GM18526 (cell line): ENCODE measurements at regions not wholly inside any gene's neighbourhood (a gene's known extent, or its start where the extent isn't known, plus 50 kb on each side); places are given as distances from the start of the nearest gene placed in this dataset.

Experiments
- POLR2A ChIP-seq: IDR thresholded peaks from 3 replicates; pipeline ENCODE4 v1.6.1; 2011; ENCODE audit not compliant: insufficient read length; ENCODE audit errors: extremely low read depth

- no peak for TF ChIP-seq POLR2A
Measured at GRCh38 chr6:105886814-105887544, 199.2 kb upstream of the PRDM1 start.

- no peak for TF ChIP-seq POLR2A
Measured at GRCh38 chr6:105886066-105886813, 199.9 kb upstream of the PRDM1 start.

- TF ChIP-seq POLR2A: no peak
Measured at GRCh38 chr6:105884426-105884825, 201.7 kb upstream of the PRDM1 start.

GRCh38 chr6:105884011-105884410 lies 202.1 kb upstream of the PRDM1 start:
- TF ChIP-seq POLR2A: no peak

DNA sequence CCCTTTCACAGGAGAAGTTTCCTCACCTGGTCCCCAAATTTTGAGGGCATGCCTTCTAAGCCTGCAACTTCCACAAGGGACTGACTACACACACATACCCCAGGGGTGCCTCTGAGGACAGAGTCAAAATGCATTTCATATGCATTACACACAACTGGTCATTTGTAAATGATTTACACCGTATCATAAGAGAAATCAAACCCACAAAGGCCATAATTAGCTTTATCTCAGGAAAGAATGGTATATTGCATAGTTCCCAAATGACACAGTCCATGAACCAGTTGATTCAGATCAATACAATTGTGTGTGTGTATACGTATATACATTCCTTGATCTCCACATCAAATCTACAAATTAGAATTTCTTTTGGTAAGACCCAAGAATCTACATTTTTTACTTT lies 203.3 kb upstream of the PRDM1 start:
- TF ChIP-seq POLR2A: no peak

- no peak for TF ChIP-seq POLR2A
Measured at GRCh38 chr6:105882121-105882803, 203.9 kb upstream of the PRDM1 start.

DNA sequence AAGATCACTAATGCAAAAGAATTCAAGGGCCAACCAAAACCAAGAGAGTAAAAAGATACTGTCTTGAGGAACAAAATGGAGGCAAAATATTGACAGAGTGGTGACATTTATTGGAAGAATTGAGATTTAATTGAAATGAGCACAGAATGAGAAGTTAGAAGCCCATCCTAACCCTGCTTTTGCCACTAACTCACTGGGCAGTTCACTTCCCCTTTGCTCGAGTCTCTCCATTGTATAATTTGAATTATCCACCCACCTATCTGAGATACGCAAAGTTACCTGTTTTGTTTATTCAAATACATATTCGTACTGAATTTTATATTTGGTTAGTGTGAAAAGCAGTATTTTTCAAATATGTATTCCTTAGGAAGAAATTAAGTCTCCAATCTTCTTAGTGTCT lies 204.5 kb upstream of the PRDM1 start:
- no peak for TF ChIP-seq POLR2A

GRCh38 chr6:105880030-105880492 lies 206.1 kb upstream of the PRDM1 start:
- TF ChIP-seq POLR2A: no peak

- TF ChIP-seq POLR2A: no peak
Measured at GRCh38 chr6:105879146-105879545, 207.0 kb upstream of the PRDM1 start.

DNA sequence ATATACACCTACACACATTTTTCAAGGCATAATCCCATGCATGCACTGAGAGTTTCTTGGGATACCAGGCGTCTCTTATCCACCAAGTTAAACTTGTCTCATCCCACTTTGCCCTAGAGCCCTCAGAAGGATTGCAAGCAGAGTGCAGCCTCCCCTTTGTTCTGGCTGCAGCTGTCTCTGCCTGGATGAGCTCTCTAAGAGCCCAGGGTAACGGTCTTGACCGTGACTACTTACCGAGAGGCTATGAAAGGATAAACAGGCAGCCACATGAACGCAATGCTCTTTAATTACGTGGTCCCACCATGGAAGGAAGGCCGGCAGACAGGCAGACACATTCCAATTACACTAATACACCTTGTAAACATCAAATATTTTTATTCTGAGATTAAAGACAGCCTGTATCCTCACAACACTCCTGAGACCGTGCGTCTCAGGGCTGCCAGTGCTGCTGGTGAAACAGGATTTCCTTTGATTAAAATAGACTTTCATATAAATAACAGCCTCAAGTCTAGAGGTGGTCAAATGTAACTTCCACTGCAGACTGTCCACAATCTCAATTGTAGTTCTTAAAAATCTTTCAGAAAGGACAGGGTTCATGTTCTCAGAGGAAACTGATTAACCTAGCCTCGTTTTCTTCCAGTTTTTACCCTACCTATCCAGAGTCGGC lies 210.0 kb upstream of the PRDM1 start:
- no peak for TF ChIP-seq POLR2A

- TF ChIP-seq POLR2A: no peak
Measured at GRCh38 chr6:105874835-105875626, 211.1 kb upstream of the PRDM1 start.

DNA sequence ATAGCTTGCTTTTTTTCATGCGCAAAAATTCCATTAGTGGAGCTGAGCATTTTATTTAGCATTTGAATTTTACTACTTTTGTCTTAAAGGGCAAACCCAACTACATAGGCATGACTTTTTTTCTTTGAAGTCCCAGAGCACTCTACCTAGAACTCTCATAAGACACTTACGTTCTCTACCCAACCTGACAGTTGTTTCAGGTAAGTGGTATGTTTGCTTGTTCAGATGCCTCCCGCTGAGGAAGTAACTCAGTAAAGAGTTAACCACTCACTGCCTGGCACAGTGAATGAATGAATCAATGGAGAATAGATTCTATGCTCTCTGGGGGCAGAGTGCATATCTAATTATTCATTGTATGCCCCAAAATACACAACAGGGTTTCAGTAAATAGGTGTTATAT lies 212.3 kb upstream of the PRDM1 start:
- TF ChIP-seq POLR2A: no peak

GRCh38 chr6:105873211-105873704 lies 212.9 kb upstream of the PRDM1 start:
- no peak for TF ChIP-seq POLR2A

DNA sequence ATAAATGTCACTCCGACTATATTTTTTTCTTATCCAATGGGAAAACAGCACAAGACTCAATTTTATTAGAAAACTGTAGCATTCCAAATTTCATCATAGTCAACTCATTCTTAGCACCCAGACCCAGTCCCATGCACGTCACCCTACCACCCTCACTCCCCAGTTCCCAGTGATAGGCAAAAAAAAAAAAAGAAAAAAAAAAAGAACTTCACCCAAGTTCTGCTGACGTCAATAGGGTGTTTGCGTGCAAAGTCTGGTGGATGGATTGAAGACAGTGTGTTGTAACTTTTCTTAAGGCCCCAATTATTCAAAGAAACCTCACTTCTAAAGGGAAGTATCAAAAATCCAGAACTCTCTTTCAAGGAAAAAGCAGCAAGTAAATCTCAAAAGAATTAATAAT lies 213.9 kb upstream of the PRDM1 start:
- TF ChIP-seq POLR2A: no peak
